ENCODE measurements at regions not wholly inside any gene's neighbourhood (a gene's known extent, or its start where the extent isn't known, plus 50 kb on each side); places are given as distances from the start of the nearest gene placed in this dataset.

GRCh38 chr20:12305188-12305950 lies 387.7 kb downstream of the BTBD3 start:
- Histone ChIP-seq H2AFZ (ENCODE audit: low read length) (no peak overlapping the region), H3K4me3 (ENCODE audit: extremely low read depth in 1 of 4, insufficient read depth in 2 of 4, low read depth in 3 of 4, low read length in 4 of 4) (no peak overlapping the region), H3K18ac (ENCODE audit: extremely low read depth, low read length) (no peak overlapping the region), H4K8ac (ENCODE audit: extremely low read depth, insufficient read depth, low read length) (no peak overlapping the region), H2BK5ac (ENCODE audit: low read depth, low read length) (no peak overlapping the region), H2BK15ac (ENCODE audit: low read length) (no peak overlapping the region), H3K79me2 (ENCODE audit: control insufficient read depth in 1 of 2, insufficient read depth in 2 of 2, low read length in 2 of 2) (no peaks in the 10 kb centered on the region), H3K4me2 (ENCODE audit: insufficient read depth in 1 of 2, low read depth in 2 of 2, low read length in 2 of 2) (no peak overlapping the region), H3K9ac (replicated peaks in 1 of 4; ENCODE audit: extremely low read depth in 1 of 4, low read depth in 3 of 4, low read length in 3 of 4) (no peak overlapping the region), H3K23me2 (ENCODE audit: low read depth, low read length) (no peaks in the 10 kb centered on the region), H3K36me3 (ENCODE audit: control insufficient read depth in 2 of 4, insufficient read depth in 4 of 4, low read length in 3 of 4) (no peaks in the 10 kb centered on the region), H3K79me1 (ENCODE audit: low read depth, low read length) (no peaks in the 10 kb centered on the region), H4K91ac (replicated peaks; ENCODE audit: insufficient read length, low read length) (no peak overlapping the region), H3K4me1 (replicated peaks in 1 of 4; ENCODE audit: control insufficient read depth in 3 of 4, insufficient read depth in 4 of 4, low read length in 3 of 4) (no peaks in the 10 kb centered on the region), H4K5ac (ENCODE audit: insufficient read length, low read depth, low read length) (no peak overlapping the region), H3K4ac (replicated peaks; ENCODE audit: insufficient read length, low read depth, low read length) (no peak overlapping the region), H3K27ac (ENCODE audit: low read depth, low read length) (no peak overlapping the region), H2BK12ac (ENCODE audit: low read depth, low read length) (no peak overlapping the region), H4K20me1 (replicated peaks in 1 of 2; ENCODE audit: control insufficient read depth in 1 of 2, insufficient read depth in 2 of 2, low read length in 2 of 2) (no peaks in the 10 kb centered on the region), H2BK20ac (ENCODE audit: low read length) (no peak overlapping the region), H3K14ac (ENCODE audit: insufficient read length) (no peak overlapping the region), H3K9me3 (ENCODE audit: insufficient read depth in 2 of 2, low read depth in 1 of 2, low read length in 1 of 2) (peaks cover 5 to 6% of the 10 kb centered on the region in 2 experiments; a peak in 1 of 4 replicates), H2AK5ac (ENCODE audit: low read depth, low read length) (no peak overlapping the region), H3K23ac (ENCODE audit: insufficient read length) (no peak overlapping the region), H3K27me3 (replicated peaks in 1 of 4; ENCODE audit: control insufficient read depth in 3 of 4, extremely low read depth in 1 of 4, insufficient read depth in 3 of 4, low read length in 3 of 4) (no peaks in the 10 kb centered on the region), H2BK120ac (replicated peaks; ENCODE audit: low read depth, low read length) (no peak overlapping the region), H3K56ac (replicated peaks; ENCODE audit: insufficient read length, low read depth, low read length) (no peak overlapping the region)
- FAIRE-seq (no peak), DNase-seq (ENCODE audit: low read depth in 1 of 2, low spot score in 2 of 2) (no peak)
- ChIA-PET CTCF (ENCODE audit: partially characterized antibody) (interaction anchor here (1.5 kb wide), 1 partner anchor 8 kb away, joined by 3 read pairs; no protein-coding TSS in a partner anchor), POLR2A (ENCODE audit: partially characterized antibody) (no interaction called here)
- WGBS, 2 experiments (ENCODE audit: extremely low coverage in 1 of 2, insufficient coverage in 1 of 2, insufficient read length in 1 of 2, insufficient replicate concordance in 2 of 2, low coverage in 1 of 2, low lambda C conversion rate in 2 of 2, missing lambda C conversion rate in 1 of 2): 85% methylated on average over 9 of the region's 9 CpGs; no CpG with 5 or more reads in 1 of the 2 experiments
- TF ChIP-seq, protein P1, sequence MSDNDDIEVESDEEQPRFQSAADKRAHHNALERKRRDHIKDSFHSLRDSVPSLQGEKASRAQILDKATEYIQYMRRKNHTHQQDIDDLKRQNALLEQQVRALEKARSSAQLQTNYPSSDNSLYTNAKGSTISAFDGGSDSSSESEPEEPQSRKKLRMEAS (IDR thresholded peaks at IDR 0.05): no peak
- TF ChIP-seq POU5F1 (IDR thresholded peaks at IDR 0.05; ENCODE audit: low read depth, low read length) (no peak), ZNF274 (IDR thresholded peaks at IDR 0.05; ENCODE audit: borderline replicate concordance, extremely low read depth, low read length) (no peak), CTCF (IDR thresholded peaks at IDR 0.05; ENCODE audit: control extremely low read depth in 1 of 3, insufficient read depth in 1 of 3, low read depth in 1 of 3, low read length in 3 of 3) (no peak), CTBP2 (IDR thresholded peaks at IDR 0.05; ENCODE audit: borderline replicate concordance, insufficient read depth, insufficient read length, low read length) (no peak), TAF1 (IDR thresholded peaks at IDR 0.05; ENCODE audit: low read depth, low read length) (no peak), RFX5 (IDR thresholded peaks at IDR 0.05; ENCODE audit: borderline replicate concordance, low read depth, low read length) (no peak), EP300 (IDR thresholded peaks at IDR 0.05; ENCODE audit: borderline replicate concordance in 1 of 2, low read depth in 2 of 2, low read length in 2 of 2) (no peak), ASH2L (IDR thresholded peaks at IDR 0.05; ENCODE audit: low read length) (no peak)

Measured in H1 (cell line).